ENCODE measurements at regions not wholly inside any gene's neighbourhood (a gene's known extent, or its start where the extent isn't known, plus 50 kb on each side); places are given as distances from the start of the nearest gene placed in this dataset.

GRCh38 chr13:97600458-97601075 lies 166.6 kb downstream of the RAP2A start:
- TF ChIP-seq POLR2A (IDR thresholded peaks at IDR 0.05) (no peak), CTCF (IDR thresholded peaks at IDR 0.05) (no peak)

Data from vagina (tissue), 2 donors.